Ishikawa (cell line): ENCODE measurements at regions not wholly inside any gene's neighbourhood (a gene's known extent, or its start where the extent isn't known, plus 50 kb on each side); places are given as distances from the start of the nearest gene placed in this dataset.

Experiments
- CEBPB ChIP-seq: IDR thresholded peaks from 2 replicates; pipeline ENCODE4 v1.6.1; 2012
- CREB1 ChIP-seq: IDR thresholded peaks from 2 replicates; pipeline ENCODE4 v1.6.1; 2012; ENCODE audit warnings: low read depth
- EGR1 ChIP-seq: IDR thresholded peaks from 2 replicates; pipeline ENCODE4 v1.6.1; 2012
- EP300 ChIP-seq: IDR thresholded peaks from 2 replicates; pipeline ENCODE4 v1.6.1; 2012; ENCODE audit warnings: borderline replicate concordance
- FOXM1 ChIP-seq: IDR thresholded peaks from 2 replicates; pipeline ENCODE4 v1.6.1; 2012; ENCODE audit warnings: low read depth, borderline replicate concordance
- MAX ChIP-seq: IDR thresholded peaks from 2 replicates; pipeline ENCODE4 v1.6.1; 2012
- NFIC ChIP-seq: IDR thresholded peaks from 2 replicates; pipeline ENCODE4 v1.6.1; 2012
- RAD21 ChIP-seq: IDR thresholded peaks from 2 replicates; pipeline ENCODE4 v1.6.1; 2012; ENCODE audit warnings: low read depth
- REST ChIP-seq: IDR thresholded peaks from 2 replicates; pipeline ENCODE4 v1.6.1; 2012; ENCODE audit warnings: low read depth, mild to moderate bottlenecking
- TAF1 ChIP-seq: IDR thresholded peaks from 2 replicates; pipeline ENCODE4 v1.6.1; 2012; ENCODE audit warnings: low read depth, mild to moderate bottlenecking
- TCF12 ChIP-seq: IDR thresholded peaks from 2 replicates; pipeline ENCODE4 v1.6.1; 2012; ENCODE audit warnings: low read depth
- USF1 ChIP-seq: IDR thresholded peaks from 2 replicates; pipeline ENCODE4 v1.6.1; 2012
- YY1 ChIP-seq: IDR thresholded peaks from 2 replicates; pipeline ENCODE4 v1.6.1; 2012; ENCODE audit warnings: low read depth
- ZBTB7A ChIP-seq: IDR thresholded peaks from 2 replicates; pipeline ENCODE4 v1.6.1; 2012; ENCODE audit warnings: low read depth

- TF ChIP-seq ZBTB7A: no peak
- no peak for TF ChIP-seq REST
- no peak for TF ChIP-seq TCF12
- no peak for TF ChIP-seq USF1
- TF ChIP-seq EP300: no peak
- TF ChIP-seq CREB1: no peak
- TF ChIP-seq TAF1: no peak
- no peak for TF ChIP-seq MAX
- no peak for TF ChIP-seq NFIC
- no peak for TF ChIP-seq RAD21
- TF ChIP-seq FOXM1: no peak
- TF ChIP-seq EGR1: no peak
- no peak for TF ChIP-seq YY1
- TF ChIP-seq CEBPB: no peak
Measured at GRCh38 chr15:94141802-94142201, 89.6 kb upstream of the MCTP2 start.
